Endodermal cell (in vitro differentiated cells): ENCODE measurements at regions not wholly inside any gene's neighbourhood (a gene's known extent, or its start where the extent isn't known, plus 50 kb on each side); places are given as distances from the start of the nearest gene placed in this dataset.

Source experiments
- DNase-seq: peaks from one replicate; pipeline ENCODE4 v3.0.0-alpha.2; 2017
- H3K27ac ChIP-seq: 2 replicates; pipeline ENCODE4 v1.5.1; 2013; ENCODE audit warnings: mild to moderate bottlenecking, low read depth, low read length, moderate library complexity
- H3K27me3 ChIP-seq: 2 replicates; pipeline ENCODE4 v1.6.1; 2013; ENCODE audit warnings: mild to moderate bottlenecking, low read length, moderate library complexity; ENCODE audit not compliant: insufficient read depth, control insufficient read depth, poor library complexity, severe bottlenecking
- H3K36me3 ChIP-seq: 2 replicates; pipeline ENCODE4 v1.7.0; 2013; ENCODE audit warnings: mild to moderate bottlenecking, low read length, moderate library complexity; ENCODE audit not compliant: control insufficient read depth, insufficient read depth
- H3K4me1 ChIP-seq: one replicate; pipeline ENCODE4 v1.7.0; 2013; ENCODE audit warnings: low read length; ENCODE audit not compliant: control insufficient read depth, insufficient read depth
- H3K4me3 ChIP-seq: 2 replicates; pipeline ENCODE4 v1.5.1; 2013; ENCODE audit warnings: mild to moderate bottlenecking, low read length, moderate library complexity
- H3K9ac ChIP-seq: 2 replicates; pipeline ENCODE4 v1.6.1; 2013; ENCODE audit warnings: mild to moderate bottlenecking, low read length, moderate library complexity; ENCODE audit not compliant: poor library complexity, severe bottlenecking; ENCODE audit errors: extremely low read depth
- H3K9me3 ChIP-seq: 2 replicates; pipeline ENCODE4 v1.6.1; 2013; ENCODE audit warnings: mild to moderate bottlenecking, low read length, moderate library complexity; ENCODE audit not compliant: control insufficient read depth
- H3K27ac Mint-ChIP-seq: 2 replicates; pipeline ENCODE4 v1.8.0; 2020; ENCODE audit warnings: mixed read lengths
- H3K27me3 Mint-ChIP-seq: 2 replicates; pipeline ENCODE4 v1.8.0; 2021; ENCODE audit warnings: mild to moderate bottlenecking, mixed read lengths; ENCODE audit not compliant: insufficient read depth
- H3K36me3 Mint-ChIP-seq: 2 replicates; pipeline ENCODE4 v1.8.0; 2020; ENCODE audit warnings: low read depth, mixed read lengths
- H3K4me1 Mint-ChIP-seq: 2 replicates; pipeline ENCODE4 v1.8.0; 2020; ENCODE audit warnings: mixed read lengths
- H3K4me3 Mint-ChIP-seq: 2 replicates; pipeline ENCODE4 v1.8.0; 2020; ENCODE audit warnings: mild to moderate bottlenecking, moderate library complexity, mixed read lengths
- H3K9me3 Mint-ChIP-seq: 2 replicates; pipeline ENCODE4 v1.8.0; 2020; ENCODE audit warnings: mild to moderate bottlenecking, mixed read lengths
- WGBS, 2 experiments: methylation state at CpG; one replicate each; pipeline versions ENCODE4 v1.1.5 to v1.1.7; 2013; ENCODE audit warnings: missing lambda C conversion rate in 2 of 2, mixed read lengths in 1 of 2; ENCODE audit not compliant: insufficient coverage in 1 of 2, insufficient read length in 1 of 2; 5-methylcytosine and 5-hydroxymethylcytosine counted together
- TF ChIP-seq, protein P1 (sequence below): fragments of 200-600 bp; sonication (generic); conservative IDR thresholded peaks from 2 replicates; pipeline ENCODE4 v1.5.0; 2021; ENCODE audit warnings: antibody characterized with exemption, mild to moderate bottlenecking

DNA sequence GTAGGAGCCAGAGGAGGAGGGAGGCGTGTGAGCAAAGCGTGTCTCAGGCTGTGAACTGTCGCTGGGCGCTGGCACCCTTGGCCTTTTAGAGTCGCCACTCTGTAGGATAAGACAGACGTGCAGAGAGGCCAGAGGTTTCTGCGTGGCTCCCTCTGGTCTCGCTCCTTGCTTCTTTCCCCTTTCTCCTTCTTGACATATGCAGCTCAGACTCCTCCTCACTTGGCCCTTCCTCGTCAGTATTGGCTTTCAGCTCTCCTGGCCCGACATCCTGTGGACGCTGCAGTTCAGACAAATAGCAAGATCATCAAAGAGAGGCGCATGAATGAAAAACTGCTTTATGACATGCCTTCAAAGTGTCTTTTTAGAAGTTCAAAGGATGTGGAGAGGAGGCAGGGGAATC is 116.8 kb upstream of the SPRY4 start:
- Histone ChIP-seq H3K4me3 (no peak overlapping the region), H3K4me1 (no peaks in the 10 kb centered on the region), H3K36me3 (no peaks in the 10 kb centered on the region), H3K27me3 (no peaks in the 10 kb centered on the region), H3K9me3 (no peaks in the 10 kb centered on the region), H3K27ac (no peak overlapping the region), H3K9ac (no peak overlapping the region)
- no peak overlapping the region for H3K4me3 Mint-ChIP-seq
- H3K27me3 Mint-ChIP-seq: no peaks in the 10 kb centered on the region
- no peaks in the 10 kb centered on the region for H3K9me3 Mint-ChIP-seq
- WGBS, 2 experiments: 78 to 87% methylated on average over 12 of the region's 12 CpGs
- peaks cover 39% of the 10 kb centered on the region for H3K4me1 Mint-ChIP-seq
- DNase-seq: no peak
- H3K36me3 Mint-ChIP-seq: no peaks in the 10 kb centered on the region
- H3K27ac Mint-ChIP-seq: no peak overlapping the region
- TF ChIP-seq, protein P1, sequence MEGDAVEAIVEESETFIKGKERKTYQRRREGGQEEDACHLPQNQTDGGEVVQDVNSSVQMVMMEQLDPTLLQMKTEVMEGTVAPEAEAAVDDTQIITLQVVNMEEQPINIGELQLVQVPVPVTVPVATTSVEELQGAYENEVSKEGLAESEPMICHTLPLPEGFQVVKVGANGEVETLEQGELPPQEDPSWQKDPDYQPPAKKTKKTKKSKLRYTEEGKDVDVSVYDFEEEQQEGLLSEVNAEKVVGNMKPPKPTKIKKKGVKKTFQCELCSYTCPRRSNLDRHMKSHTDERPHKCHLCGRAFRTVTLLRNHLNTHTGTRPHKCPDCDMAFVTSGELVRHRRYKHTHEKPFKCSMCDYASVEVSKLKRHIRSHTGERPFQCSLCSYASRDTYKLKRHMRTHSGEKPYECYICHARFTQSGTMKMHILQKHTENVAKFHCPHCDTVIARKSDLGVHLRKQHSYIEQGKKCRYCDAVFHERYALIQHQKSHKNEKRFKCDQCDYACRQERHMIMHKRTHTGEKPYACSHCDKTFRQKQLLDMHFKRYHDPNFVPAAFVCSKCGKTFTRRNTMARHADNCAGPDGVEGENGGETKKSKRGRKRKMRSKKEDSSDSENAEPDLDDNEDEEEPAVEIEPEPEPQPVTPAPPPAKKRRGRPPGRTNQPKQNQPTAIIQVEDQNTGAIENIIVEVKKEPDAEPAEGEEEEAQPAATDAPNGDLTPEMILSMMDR: no peak

DNA sequence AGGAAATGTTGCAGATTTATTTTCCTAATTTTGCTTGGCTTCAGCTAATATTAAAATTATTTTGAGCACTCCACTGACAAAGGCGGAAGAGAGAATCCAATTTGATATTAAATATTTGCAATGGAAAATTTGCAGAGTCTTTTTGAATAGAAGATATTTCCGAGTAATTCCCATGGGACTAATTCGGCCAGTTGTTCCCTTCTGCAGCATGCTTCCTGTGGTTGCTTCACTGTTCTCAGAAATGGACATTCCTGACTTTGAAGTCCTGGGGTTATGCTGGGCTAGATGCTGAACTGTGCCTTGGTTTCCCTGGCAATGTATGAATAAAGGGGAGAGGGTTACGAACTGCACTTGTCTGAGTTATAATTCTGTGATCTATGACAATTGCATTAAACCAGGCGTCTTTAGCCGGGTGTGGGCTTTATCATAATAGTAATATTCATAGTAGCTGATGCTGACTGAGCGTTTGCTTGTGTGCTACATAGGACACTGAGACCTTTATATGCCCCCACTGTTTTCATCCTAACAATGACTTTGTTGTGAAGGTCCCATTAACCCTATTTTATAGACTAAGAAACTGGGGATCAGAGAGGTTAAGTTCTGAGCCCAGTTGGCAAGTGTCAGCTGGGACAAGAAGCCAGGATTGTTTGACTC is 114.5 kb upstream of the SPRY4 start:
- Mint-ChIP-seq H3K9me3 (no peaks in the 10 kb centered on the region), H3K27ac (no peak overlapping the region), H3K27me3 (no peaks in the 10 kb centered on the region), H3K4me3 (no peak overlapping the region), H3K4me1 (peaks cover 42% of the 10 kb centered on the region), H3K36me3 (no peaks in the 10 kb centered on the region)
- no peak overlapping the region for H3K27ac ChIP-seq
- no peak overlapping the region for H3K9ac ChIP-seq
- WGBS, 2 experiments: 92 to 94% methylated on average over 3 to 7 of the region's 7 CpGs
- H3K27me3 ChIP-seq: no peaks in the 10 kb centered on the region
- H3K4me3 ChIP-seq: no peak overlapping the region
- no peak for DNase-seq
- H3K9me3 ChIP-seq: no peaks in the 10 kb centered on the region
- TF ChIP-seq, protein P1: no peak
- no peaks in the 10 kb centered on the region for H3K36me3 ChIP-seq
- no peaks in the 10 kb centered on the region for H3K4me1 ChIP-seq

DNA sequence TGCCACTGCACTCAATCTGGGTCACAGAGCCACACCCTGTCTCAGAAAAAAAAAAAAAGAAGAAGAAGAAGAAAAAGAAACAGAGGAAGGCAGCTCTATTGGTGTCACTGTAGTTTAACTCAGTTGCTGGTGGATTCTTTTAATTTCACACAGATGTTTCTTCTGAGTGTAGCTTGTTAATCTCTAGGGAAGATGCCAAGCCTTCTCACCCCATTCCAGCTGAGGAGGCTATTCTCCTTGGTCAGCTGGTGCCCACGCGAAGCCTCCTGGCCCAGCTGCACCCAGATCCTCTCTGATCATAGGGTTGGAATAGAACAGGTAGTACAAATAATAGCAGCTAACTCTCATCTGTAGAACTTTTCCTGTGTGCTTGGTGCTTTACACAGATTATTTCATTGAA is 113.8 kb upstream of the SPRY4 start:
- Histone ChIP-seq H3K27me3 (no peaks in the 10 kb centered on the region), H3K36me3 (no peaks in the 10 kb centered on the region), H3K4me3 (no peak overlapping the region), H3K4me1 (no peaks in the 10 kb centered on the region), H3K9me3 (no peaks in the 10 kb centered on the region), H3K9ac (no peak overlapping the region), H3K27ac (no peak overlapping the region)
- WGBS, 2 experiments: 96% methylated on average over 2 of the region's 2 CpGs; no CpG with 5 or more reads in 1 of the 2 experiments
- no peaks in the 10 kb centered on the region for H3K9me3 Mint-ChIP-seq
- no peaks in the 10 kb centered on the region for H3K36me3 Mint-ChIP-seq
- no peaks in the 10 kb centered on the region for H3K27me3 Mint-ChIP-seq
- no peak overlapping the region for H3K27ac Mint-ChIP-seq
- peaks cover 48% of the 10 kb centered on the region for H3K4me1 Mint-ChIP-seq
- H3K4me3 Mint-ChIP-seq: no peak overlapping the region
- DNase-seq: peak; percentile 18
- TF ChIP-seq, protein P1: no peak
